ENCODE measurements at regions not wholly inside any gene's neighbourhood (a gene's known extent, or its start where the extent isn't known, plus 50 kb on each side); places are given as distances from the start of the nearest gene placed in this dataset.
A peak's percentile ranks its signal among the peaks of the same experiment; 100 is the strongest.
"Not testable (repeated sequence)": the region's sequence is repeated elsewhere in the genome, so short reads cannot be mapped to it uniquely, and the experiment has no call there.

DNA sequence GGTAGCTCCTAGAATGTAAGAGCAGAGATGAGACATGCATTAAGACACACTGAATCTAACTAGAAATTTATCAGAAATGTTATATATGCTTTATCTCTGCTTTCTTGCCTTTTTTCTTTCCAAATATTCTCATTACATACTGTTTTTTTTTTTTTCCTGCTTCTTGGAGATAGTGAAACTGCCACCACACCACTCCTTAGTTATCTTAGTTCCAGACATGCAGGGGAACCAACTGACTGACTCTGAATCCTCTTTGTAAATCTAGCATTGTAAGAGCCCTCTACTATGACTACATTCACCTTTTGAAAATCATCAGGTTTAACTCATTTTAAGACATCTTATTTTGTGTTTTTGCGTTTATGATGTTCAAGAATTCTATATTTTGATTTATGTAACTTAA lies 181.3 kb upstream of the ST8SIA4 start:
- TF ChIP-seq, protein P1, sequence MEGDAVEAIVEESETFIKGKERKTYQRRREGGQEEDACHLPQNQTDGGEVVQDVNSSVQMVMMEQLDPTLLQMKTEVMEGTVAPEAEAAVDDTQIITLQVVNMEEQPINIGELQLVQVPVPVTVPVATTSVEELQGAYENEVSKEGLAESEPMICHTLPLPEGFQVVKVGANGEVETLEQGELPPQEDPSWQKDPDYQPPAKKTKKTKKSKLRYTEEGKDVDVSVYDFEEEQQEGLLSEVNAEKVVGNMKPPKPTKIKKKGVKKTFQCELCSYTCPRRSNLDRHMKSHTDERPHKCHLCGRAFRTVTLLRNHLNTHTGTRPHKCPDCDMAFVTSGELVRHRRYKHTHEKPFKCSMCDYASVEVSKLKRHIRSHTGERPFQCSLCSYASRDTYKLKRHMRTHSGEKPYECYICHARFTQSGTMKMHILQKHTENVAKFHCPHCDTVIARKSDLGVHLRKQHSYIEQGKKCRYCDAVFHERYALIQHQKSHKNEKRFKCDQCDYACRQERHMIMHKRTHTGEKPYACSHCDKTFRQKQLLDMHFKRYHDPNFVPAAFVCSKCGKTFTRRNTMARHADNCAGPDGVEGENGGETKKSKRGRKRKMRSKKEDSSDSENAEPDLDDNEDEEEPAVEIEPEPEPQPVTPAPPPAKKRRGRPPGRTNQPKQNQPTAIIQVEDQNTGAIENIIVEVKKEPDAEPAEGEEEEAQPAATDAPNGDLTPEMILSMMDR (IDR thresholded peaks at IDR 0.05; ENCODE audit: insufficient read depth, low read depth, low read length, missing control alignments), result no peak

DNA sequence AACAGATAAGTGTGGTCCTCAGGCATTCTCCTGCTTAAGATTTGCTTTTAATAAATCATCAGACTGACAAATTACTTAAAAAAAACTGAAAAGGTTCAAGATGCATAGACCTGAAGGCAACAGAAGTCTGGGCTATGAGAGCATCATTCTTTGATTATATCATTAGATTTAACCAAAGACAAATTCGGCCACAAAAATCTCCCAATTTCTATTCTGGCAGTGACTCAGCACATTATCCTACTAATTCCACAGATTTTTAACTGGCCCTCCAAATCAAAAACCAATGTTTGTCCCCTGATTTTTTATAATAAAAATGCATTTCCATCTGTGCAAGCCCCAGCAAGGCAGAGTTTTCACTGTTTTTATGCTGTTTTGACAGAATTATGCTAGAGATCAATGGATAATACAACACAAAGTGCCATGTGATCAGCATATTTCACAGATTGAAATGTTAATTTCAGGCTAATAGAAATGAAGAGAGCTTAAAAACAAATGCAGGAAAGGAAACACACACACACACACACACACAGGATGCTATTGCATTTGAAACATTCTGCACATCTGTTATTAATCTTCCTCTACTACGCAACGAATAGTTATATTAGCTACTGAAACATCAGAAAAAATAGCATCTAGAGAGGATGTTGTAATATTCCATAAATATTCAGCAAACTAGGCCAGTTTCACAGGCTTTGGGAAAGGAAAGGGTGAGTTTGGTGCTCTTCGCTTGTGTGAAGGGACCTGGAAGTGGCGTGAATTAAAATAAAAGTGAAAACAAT lies 177.6 kb upstream of the ST8SIA4 start:
- no peak for DNase-seq (ENCODE audit: low read depth)
- TF ChIP-seq, protein P1 (IDR thresholded peaks at IDR 0.05; ENCODE audit: insufficient read depth, low read depth, low read length, missing control alignments), result no peak
- H3K4me3 ChIP-seq (ENCODE audit: low read length), result no peak overlapping the region

More for the DNA sequence above, 181.3 kb upstream of the ST8SIA4 start:
- H3K4me3 ChIP-seq (ENCODE audit: low read length), result no peak overlapping the region
- DNase-seq (ENCODE audit: low read depth), result no peak

DNA sequence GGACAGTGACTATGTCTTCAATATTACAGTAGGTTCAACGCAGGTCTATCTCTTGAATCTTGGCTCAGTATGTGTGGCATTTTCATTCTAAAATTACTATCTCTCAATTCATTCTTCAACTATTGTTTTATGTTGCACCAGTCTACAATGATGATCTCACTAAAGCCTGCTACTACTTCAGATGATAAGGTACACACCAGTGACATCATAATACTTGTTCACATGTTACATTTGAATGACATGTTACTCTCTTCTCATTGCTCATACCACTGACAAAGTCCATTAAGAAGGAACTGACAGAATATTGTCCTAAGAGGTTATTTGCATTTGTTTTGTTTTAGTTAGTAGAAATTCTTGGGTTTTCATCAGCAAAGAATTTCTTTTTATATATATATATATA lies 165.2 kb upstream of the ST8SIA4 start:
- no peak overlapping the region for H3K4me3 ChIP-seq (ENCODE audit: low read length)
- DNase-seq (ENCODE audit: low read depth), result no peak
- TF ChIP-seq, protein P1 (IDR thresholded peaks at IDR 0.05; ENCODE audit: insufficient read depth, low read depth, low read length, missing control alignments), result no peak

DNA sequence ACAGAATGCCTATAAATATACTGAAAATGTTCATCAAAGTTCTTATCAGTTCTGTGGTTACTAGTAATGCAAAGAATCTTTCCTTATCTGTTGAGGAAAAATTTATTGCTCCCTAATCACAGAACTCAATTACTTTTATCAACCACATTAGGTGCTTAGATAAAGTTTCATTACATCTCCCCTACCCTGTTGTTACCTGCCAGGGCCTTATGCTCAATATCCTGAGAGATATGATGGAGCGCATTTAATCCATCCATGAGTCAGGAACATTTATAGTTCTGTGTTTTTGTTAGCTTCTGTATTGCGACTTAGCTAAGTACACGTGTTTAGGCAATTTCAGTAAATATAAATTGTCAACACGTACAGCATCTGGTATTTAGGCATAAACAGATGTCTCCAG lies 164.3 kb upstream of the ST8SIA4 start:
- no peak overlapping the region for H3K4me3 ChIP-seq (ENCODE audit: low read length)
- TF ChIP-seq, protein P1 (IDR thresholded peaks at IDR 0.05; ENCODE audit: insufficient read depth, low read depth, low read length, missing control alignments), result no peak
- DNase-seq (ENCODE audit: low read depth), result no peak

DNA sequence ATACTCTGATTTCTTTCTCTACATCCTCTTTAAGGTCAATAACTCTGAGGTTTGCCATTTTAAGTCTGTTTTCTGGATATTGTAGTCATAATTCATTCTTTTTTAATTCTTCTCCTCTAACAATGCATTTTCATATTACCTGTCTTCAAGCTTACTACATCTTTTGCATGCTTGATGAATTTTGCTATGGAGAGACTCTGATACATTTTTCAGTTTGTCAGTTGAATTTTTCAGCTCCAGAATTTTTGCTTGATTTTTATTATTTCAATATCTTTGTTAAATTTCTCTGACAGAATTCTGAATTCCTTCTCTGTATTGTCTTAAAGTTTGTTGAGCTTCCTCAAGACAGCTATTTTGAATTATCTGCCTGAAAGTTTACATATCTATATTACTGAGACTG lies 159.8 kb upstream of the ST8SIA4 start:
- H3K4me3 ChIP-seq (ENCODE audit: low read length), result no peak overlapping the region
- TF ChIP-seq, protein P1 (IDR thresholded peaks at IDR 0.05; ENCODE audit: insufficient read depth, low read depth, low read length, missing control alignments), result no peak
- no peak for DNase-seq (ENCODE audit: low read depth)

DNA sequence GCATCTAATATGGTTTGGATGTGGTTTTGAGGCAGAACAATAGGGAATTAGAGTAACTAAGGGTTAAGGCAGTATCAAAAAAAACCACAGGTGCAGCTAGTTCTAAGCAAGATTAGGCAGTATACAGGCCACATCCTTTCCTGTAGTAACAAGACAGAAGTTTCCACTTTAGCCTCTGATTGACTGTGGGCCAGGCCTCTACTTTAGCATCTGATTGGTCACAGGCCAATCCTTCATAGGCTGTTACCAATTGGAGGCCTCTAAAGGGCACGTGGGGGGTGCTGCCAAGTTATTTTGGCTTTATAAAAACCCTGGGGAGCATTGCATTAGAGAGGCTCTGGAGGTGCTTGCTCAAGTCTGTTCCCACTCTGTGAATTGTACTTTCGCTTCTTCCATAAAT lies 144.1 kb upstream of the ST8SIA4 start:
- TF ChIP-seq, protein P1 (IDR thresholded peaks at IDR 0.05; ENCODE audit: insufficient read depth, low read depth, low read length, missing control alignments), result no peak
- DNase-seq (ENCODE audit: low read depth), result no peak
- H3K4me3 ChIP-seq (ENCODE audit: low read length), result no peak overlapping the region

DNA sequence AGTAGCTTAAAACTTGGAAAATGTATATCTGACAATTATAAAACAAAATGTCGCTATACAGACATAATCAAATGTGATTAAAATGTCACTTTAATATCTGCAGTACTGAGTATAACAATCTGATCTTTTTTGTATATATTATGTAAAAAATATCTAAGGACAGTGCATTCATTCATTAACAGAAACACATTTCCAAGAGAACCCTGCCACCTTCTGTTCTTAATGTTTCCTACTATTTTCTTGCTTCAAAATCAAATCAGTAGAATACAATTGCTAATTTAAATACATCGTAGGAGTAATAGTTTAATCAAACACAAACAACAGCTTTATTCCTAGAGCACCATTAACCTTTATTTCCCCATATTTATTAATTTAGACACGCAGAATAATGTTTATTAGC lies 142.6 kb upstream of the ST8SIA4 start:
- DNase-seq (ENCODE audit: low read depth), result peak; percentile 13
- no peak overlapping the region for H3K4me3 ChIP-seq (ENCODE audit: low read length)
- TF ChIP-seq, protein P1 (IDR thresholded peaks at IDR 0.05; ENCODE audit: insufficient read depth, low read depth, low read length, missing control alignments), result no peak

DNA sequence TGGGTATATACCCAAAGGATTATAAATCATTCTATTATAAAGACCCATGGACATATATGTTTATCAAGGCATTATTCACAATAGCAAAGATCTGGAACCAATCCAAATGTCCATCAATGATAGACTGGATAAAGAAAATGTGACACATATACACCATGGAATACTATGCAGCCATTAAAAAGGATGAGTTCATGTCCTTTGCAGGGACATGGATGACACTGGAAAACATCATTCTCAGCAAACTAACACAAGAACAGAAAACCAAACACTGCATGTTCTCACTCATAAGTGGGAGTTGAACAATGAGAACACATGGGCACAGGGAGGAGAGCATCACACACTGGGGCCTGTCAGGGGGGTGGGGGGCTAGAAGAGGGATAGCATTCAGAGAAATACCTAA lies 136.9 kb upstream of the ST8SIA4 start:
- H3K4me3 ChIP-seq (ENCODE audit: low read length); DNase-seq (ENCODE audit: low read depth): not testable (repeated sequence)
